H1 (cell line): ENCODE measurements at regions not wholly inside any gene's neighbourhood (a gene's known extent, or its start where the extent isn't known, plus 50 kb on each side); places are given as distances from the start of the nearest gene placed in this dataset.
"Not testable (repeated sequence)": the region's sequence is repeated elsewhere in the genome, so short reads cannot be mapped to it uniquely, and the experiment has no call there.

Source experiments
- CTCF ChIA-PET: fragments of 300-600 bp; sonication (Branson Sonifier 250); formaldehyde crosslinking; loops from one replicate; lab custom pipeline; 2021; ENCODE audit not compliant: partially characterized antibody; lab: Charles Lee
- POLR2A ChIA-PET: fragments of 300-600 bp; sonication (Branson Sonifier 250); formaldehyde crosslinking; loops from one replicate; lab custom pipeline; 2021; ENCODE audit warnings: inconsistent platforms; ENCODE audit not compliant: partially characterized antibody; lab: Charles Lee
- DNase-seq, 2 experiments: peaks; one replicate each; pipeline versions ENCODE4 v3.0.0 to v3.0.0-alpha.2; 2010 to 2022; ENCODE audit warnings: low spot score in 2 of 2, low read depth in 1 of 2, mixed read lengths in 1 of 2
- FAIRE-seq: peaks from 2 replicates; lab custom pipeline; 2011; peaks lifted over from hg19 to GRCh38; lab: Jason Lieb, UNC
- H2AFZ ChIP-seq: 2 replicates; pipeline ENCODE4 v1.8.1; 2012; ENCODE audit warnings: low read length, inconsistent platforms
- H2AK5ac ChIP-seq: 2 replicates; pipeline ENCODE4 v1.6.1; 2013; ENCODE audit warnings: low read depth, low read length
- H2BK120ac ChIP-seq: replicated peaks from 2 replicates; pipeline ENCODE3; 2013; ENCODE audit warnings: low read depth, low read length, inconsistent platforms
- H2BK12ac ChIP-seq: 2 replicates; pipeline ENCODE4 v1.6.1; 2013; ENCODE audit warnings: low read depth, low read length
- H2BK15ac ChIP-seq: 2 replicates; pipeline ENCODE4 v1.6.1; 2013; ENCODE audit warnings: low read length
- H2BK20ac ChIP-seq: 2 replicates; pipeline ENCODE4 v1.6.1; 2013; ENCODE audit warnings: low read length
- H2BK5ac ChIP-seq: 2 replicates; pipeline ENCODE4 v1.6.1; 2013; ENCODE audit warnings: low read depth, low read length
- H3K14ac ChIP-seq: 2 replicates; pipeline ENCODE4 v1.6.1; 2013; ENCODE audit warnings: inconsistent platforms; ENCODE audit not compliant: insufficient read length
- H3K18ac ChIP-seq: 2 replicates; pipeline ENCODE4 v1.6.1; 2013; ENCODE audit warnings: low read length; ENCODE audit errors: extremely low read depth
- H3K23ac ChIP-seq: 2 replicates; pipeline ENCODE4 v1.6.1; 2013; ENCODE audit warnings: inconsistent platforms; ENCODE audit not compliant: insufficient read length
- H3K23me2 ChIP-seq: 2 replicates; pipeline ENCODE4 v1.6.1; 2013; ENCODE audit warnings: low read depth, low read length
- H3K27ac ChIP-seq: 2 replicates; pipeline ENCODE4 v1.6.1; 2011; ENCODE audit warnings: low read depth, low read length, inconsistent platforms
- H3K27me3 ChIP-seq, 4 experiments: replicated peaks in 1 of 4; 1 replicate in 1 of 4; 2 replicates in 3 of 4; pipeline versions ENCODE4 v1.6.1 to v1.8.1; 2011 to 2013; ENCODE audit warnings: low read length in 3 of 4, mild to moderate bottlenecking in 3 of 4, inconsistent platforms in 2 of 4, mixed read lengths in 2 of 4, moderate library complexity in 1 of 4; ENCODE audit not compliant: control insufficient read depth in 3 of 4, insufficient read depth in 3 of 4; ENCODE audit errors: extremely low read depth in 1 of 4
- H3K36me3 ChIP-seq, 4 experiments: 2 replicates each; pipeline versions ENCODE4 v1.6.1 to v1.8.1; 2011 to 2013; ENCODE audit warnings: mild to moderate bottlenecking in 4 of 4, low read length in 3 of 4, moderate library complexity in 2 of 4, control low read depth in 1 of 4, inconsistent platforms in 1 of 4; ENCODE audit not compliant: insufficient read depth in 4 of 4, control insufficient read depth in 2 of 4
- H3K4ac ChIP-seq: replicated peaks from 2 replicates; pipeline ENCODE3; 2013; ENCODE audit warnings: low read length, low read depth, mixed read lengths, inconsistent platforms; ENCODE audit not compliant: insufficient read length
- H3K4me1 ChIP-seq, 4 experiments: replicated peaks in 1 of 4; 1 replicate in 1 of 4; 2 replicates in 3 of 4; pipeline versions ENCODE4 v1.6.1 to v1.8.1; 2011 to 2013; ENCODE audit warnings: low read length in 3 of 4, inconsistent platforms in 2 of 4, mixed read lengths in 1 of 4; ENCODE audit not compliant: insufficient read depth in 4 of 4, control insufficient read depth in 3 of 4
- H3K4me2 ChIP-seq, 2 experiments: 2 replicates each; pipeline versions ENCODE4 v1.6.1 to v1.8.1; 2011 to 2013; ENCODE audit warnings: low read depth in 2 of 2, low read length in 2 of 2, control low read depth in 1 of 2, inconsistent platforms in 1 of 2, mild to moderate bottlenecking in 1 of 2; ENCODE audit not compliant: insufficient read depth in 1 of 2
- H3K4me3 ChIP-seq, 4 experiments: fragments of 200-600, 300-600 bp in 1 of 4; sonication (generic), shearing (Covaris generic), sonication (Bioruptor Twin) in 1 of 4; 2 replicates each; pipeline versions ENCODE4 v1.5.1 to v1.8.1; 2011 to 2016; ENCODE audit warnings: low read length in 4 of 4, low read depth in 3 of 4, control low read depth in 2 of 4, inconsistent platforms in 2 of 4, mild to moderate bottlenecking in 2 of 4, mixed read lengths in 1 of 4, moderate library complexity in 1 of 4; ENCODE audit not compliant: insufficient read depth in 2 of 4; ENCODE audit errors: extremely low read depth in 1 of 4
- H3K56ac ChIP-seq: replicated peaks from 2 replicates; pipeline ENCODE3; 2013; ENCODE audit warnings: low read depth, mild to moderate bottlenecking, mixed read lengths, low read length, inconsistent platforms; ENCODE audit not compliant: insufficient read length
- H3K79me1 ChIP-seq: 2 replicates; pipeline ENCODE4 v1.6.1; 2013; ENCODE audit warnings: low read depth, low read length, control low read depth
- H3K79me2 ChIP-seq, 2 experiments: 2 replicates each; pipeline versions ENCODE4 v1.6.1 to v1.8.1; 2012 to 2013; ENCODE audit warnings: low read length in 2 of 2, mild to moderate bottlenecking in 2 of 2, inconsistent platforms in 1 of 2; ENCODE audit not compliant: insufficient read depth in 2 of 2, control insufficient read depth in 1 of 2
- H3K9ac ChIP-seq, 4 experiments: replicated peaks in 1 of 4; 1 replicate in 1 of 4; 2 replicates in 3 of 4; pipeline versions ENCODE4 v1.6.1 to v1.8.1; 2011 to 2013; ENCODE audit warnings: low read depth in 3 of 4, low read length in 3 of 4, control low read depth in 2 of 4, mild to moderate bottlenecking in 2 of 4, moderate library complexity in 2 of 4, inconsistent platforms in 1 of 4; ENCODE audit errors: extremely low read depth in 1 of 4
- H3K9me3 ChIP-seq, 2 experiments: 2 replicates each; pipeline versions ENCODE4 v1.6.1 to v1.8.1; 2012 to 2013; ENCODE audit warnings: mild to moderate bottlenecking in 2 of 2, moderate library complexity in 2 of 2, control low read depth in 1 of 2, inconsistent platforms in 1 of 2, low read depth in 1 of 2, low read length in 1 of 2, mixed read lengths in 1 of 2; ENCODE audit not compliant: insufficient read depth in 2 of 2
- H4K20me1 ChIP-seq, 2 experiments: replicated peaks in 1 of 2; 2 replicates each; pipeline versions ENCODE3 to v1.8.1; 2011 to 2013; ENCODE audit warnings: inconsistent platforms in 2 of 2, low read length in 2 of 2, mild to moderate bottlenecking in 1 of 2; ENCODE audit not compliant: insufficient read depth in 2 of 2, control insufficient read depth in 1 of 2
- H4K5ac ChIP-seq: 2 replicates; pipeline ENCODE4 v1.6.1; 2013; ENCODE audit warnings: low read length, low read depth, mixed read lengths, inconsistent platforms; ENCODE audit not compliant: insufficient read length
- H4K8ac ChIP-seq: 2 replicates; pipeline ENCODE4 v1.8.0; 2013; ENCODE audit warnings: mild to moderate bottlenecking, moderate library complexity, low read length, inconsistent platforms; ENCODE audit not compliant: insufficient read depth; ENCODE audit errors: extremely low read depth
- H4K91ac ChIP-seq: replicated peaks from 2 replicates; pipeline ENCODE3; 2013; ENCODE audit warnings: low read length, mixed read lengths, inconsistent platforms; ENCODE audit not compliant: insufficient read length
- WGBS, 2 experiments: shearing (Covaris generic) in 1 of 2; methylation state at CpG; one replicate each; pipeline versions ENCODE4 v1.1.6 to v1.1.7; 2013 to 2015; ENCODE audit warnings: low lambda C conversion rate in 2 of 2, mixed read lengths in 2 of 2, inconsistent platforms in 1 of 2, low coverage in 1 of 2, missing lambda C conversion rate in 1 of 2; ENCODE audit not compliant: insufficient replicate concordance in 2 of 2, insufficient coverage in 1 of 2, insufficient read length in 1 of 2; ENCODE audit errors: extremely low coverage in 1 of 2, missing lambda C conversion rate in 1 of 2; 5-methylcytosine and 5-hydroxymethylcytosine counted together

- H2BK15ac ChIP-seq, POLR2A ChIA-PET, H3K4me2 ChIP-seq, H3K14ac ChIP-seq, H3K23ac ChIP-seq, H2AK5ac ChIP-seq, H2BK12ac ChIP-seq, H3K4me3 ChIP-seq, H2BK120ac ChIP-seq, H3K27ac ChIP-seq, H3K23me2 ChIP-seq, H4K91ac ChIP-seq, H3K9ac ChIP-seq, H3K79me2 ChIP-seq, H3K4me1 ChIP-seq, H2BK5ac ChIP-seq, FAIRE-seq, H4K20me1 ChIP-seq, H3K36me3 ChIP-seq, H3K4ac ChIP-seq, H2BK20ac ChIP-seq, H3K79me1 ChIP-seq, H3K9me3 ChIP-seq, H3K18ac ChIP-seq, H2AFZ ChIP-seq, H3K27me3 ChIP-seq, H3K56ac ChIP-seq, H4K5ac ChIP-seq, H4K8ac ChIP-seq: not testable (repeated sequence)
- DNase-seq, result peak in 1 of 2 experiments; percentile 23
- WGBS, 2 experiments, result 87% methylated on average over 3 of the region's 8 CpGs; no CpG with 5 or more reads in 1 of the 2 experiments
- CTCF ChIA-PET, result interaction anchor here (0.8 kb wide), 1 partner anchor 10 kb away, joined by 3 read pairs; no protein-coding TSS in a partner anchor
These were observed 199.3 kb downstream of the MATN1 start for GRCh38 chr1:30524025-30524555.
